Spleen (tissue), 11 donors: ENCODE measurements at regions not wholly inside any gene's neighbourhood (a gene's known extent, or its start where the extent isn't known, plus 50 kb on each side); places are given as distances from the start of the nearest gene placed in this dataset.

Source experiments
- DNase-seq: peaks from one replicate; pipeline ENCODE4 v3.0.0-alpha.2; 2020
- H3K27ac ChIP-seq, 8 donors: fragments of 200-600 bp; sonication (generic) in 7 of 8; 1 replicate in 4 of 8; 2 replicates in 4 of 8; pipeline versions ENCODE4 v1.5.0 to v1.8.0; 2016 to 2021; ENCODE audit warnings: inconsistent platforms in 4 of 8, mild to moderate bottlenecking in 4 of 8, moderate library complexity in 1 of 8
- H3K27me3 ChIP-seq, 7 donors: fragments of 200-600 bp; sonication (generic) in 6 of 7; replicated peaks in 1 of 7; 1 replicate in 4 of 7; 2 replicates in 3 of 7; pipeline versions ENCODE4 v1.5.0 to v1.8.0; 2016 to 2021; ENCODE audit warnings: inconsistent platforms in 3 of 7, mild to moderate bottlenecking in 1 of 7
- H3K36me3 ChIP-seq, 6 donors: fragments of 200-600 bp; sonication (generic) in 5 of 6; 1 replicate in 4 of 6; 2 replicates in 2 of 6; pipeline versions ENCODE4 v1.5.0 to v1.8.0; 2016 to 2021; ENCODE audit warnings: inconsistent platforms in 2 of 6
- H3K4me1 ChIP-seq, 6 donors: fragments of 200-600 bp; sonication (generic) in 5 of 6; 1 replicate in 3 of 6; 2 replicates in 3 of 6; pipeline versions ENCODE4 v1.5.0 to v1.8.0; 2016 to 2021; ENCODE audit warnings: inconsistent platforms in 3 of 6
- H3K4me3 ChIP-seq, 8 donors: fragments of 200-600 bp; sonication (generic) in 7 of 8; 1 replicate in 4 of 8; 2 replicates in 4 of 8; pipeline versions ENCODE4 v1.5.0 to v1.8.0; 2016 to 2021; ENCODE audit warnings: inconsistent platforms in 4 of 8, mild to moderate bottlenecking in 4 of 8, moderate library complexity in 2 of 8
- H3K9me3 ChIP-seq, 8 donors: fragments of 200-600 bp; sonication (generic) in 7 of 8; 1 replicate in 4 of 8; 2 replicates in 4 of 8; pipeline versions ENCODE4 v1.5.0 to v1.8.0; 2016 to 2021; ENCODE audit warnings: inconsistent platforms in 4 of 8
- CTCF ChIP-seq, 11 experiments: fragments of 200-600 bp in 7 of 11; fragments of 450-650 bp in 4 of 11; sonication (generic) in 4 of 11; IDR thresholded peaks in 8 of 11; conservative IDR thresholded peaks in 3 of 11; 1 replicate in 7 of 11; 2 replicates in 4 of 11; pipeline versions ENCODE4 v1.4.0 to v1.8.0; 2016 to 2021; ENCODE audit warnings: antibody characterized with exemption in 11 of 11, inconsistent platforms in 4 of 11, mild to moderate bottlenecking in 1 of 11
- POLR2A ChIP-seq, 3 donors: fragments of 450-650 bp; IDR thresholded peaks; one replicate each; pipeline ENCODE4 v1.5.1; 2017; ENCODE audit warnings: antibody characterized with exemption in 3 of 3, mild to moderate bottlenecking in 1 of 3
- POLR2AphosphoS5 ChIP-seq, 3 donors: sonication (generic); formaldehyde crosslinking; IDR thresholded peaks; one replicate each; pipeline ENCODE4 v1.5.1; 2017; ENCODE audit warnings: antibody characterized with exemption in 3 of 3
- WGBS, 5 donors: extraction: QIAGEN DNeasy Blood & Tissue Kit in 3 of 5; methylation state at CpG; one replicate each; pipeline versions ENCODE4 v1.1.5 to v1.1.7; 2013 to 2018; 5-methylcytosine and 5-hydroxymethylcytosine counted together
- intact Hi-C: fragments of 100-400 bp; cut with DNase I; formaldehyde crosslinking; loops from one replicate; pipeline ENCODE4 v1.15.0; 2023; ENCODE audit warnings: low total_unique reads
- donor health status: healthy with polysubstance abuse.
- donor health status: DM: no; HTN: no; CAD: no; lungs with moderate emphysema.
- donor health status: DM: no; HTN: no; CAD: no.
- donor health status: Bipolar disorder and iron deficiency.
- donor health status: healthy.
- donor health status: DM: no; HTN: no; CAD: no.
- donor health status: DM: yes; HTN: yes; CAD: no.

GRCh38 chr7:34501156-34501555 is 156.9 kb upstream of the NPSR1 start:
- Histone ChIP-seq H3K27me3 (no peaks in the 10 kb centered on the region), H3K9me3 (peaks cover 0 to 2% (median 0%) of the 10 kb centered on the region in 8 donors), H3K4me3 (no peak overlapping the region), H3K36me3 (no peaks in the 10 kb centered on the region), H3K4me1 (no peaks in the 10 kb centered on the region), H3K27ac (no peak overlapping the region)
- WGBS, 5 donors, result 38 to 60% (median 49%) methylated on average over 1 of the region's 1 CpG
- TF ChIP-seq POLR2A (IDR thresholded peaks at IDR 0.05) (no peak), POLR2AphosphoS5 (IDR thresholded peaks at IDR 0.05) (no peak), CTCF (IDR thresholded peaks at IDR 0.05 in 8 of 11, conservative IDR thresholded peaks at IDR 0.05 in 3 of 11) (no peak)
- DNase-seq, result no peak
- intact Hi-C loops, result no loop called here

- WGBS, 5 donors, result 73 to 87% (median 80%) methylated on average over 4 of the region's 4 CpGs
- H3K27me3 ChIP-seq, result no peaks in the 10 kb centered on the region
- no peaks in the 10 kb centered on the region for H3K36me3 ChIP-seq
- DNase-seq, result no peak
- no peak for TF ChIP-seq POLR2A (IDR thresholded peaks at IDR 0.05)
- TF ChIP-seq CTCF (IDR thresholded peaks at IDR 0.05 in 8 of 11, conservative IDR thresholded peaks at IDR 0.05 in 3 of 11), result no peak
- no peak for TF ChIP-seq POLR2AphosphoS5 (IDR thresholded peaks at IDR 0.05)
- H3K4me3 ChIP-seq, result no peak overlapping the region
- H3K4me1 ChIP-seq, result no peaks in the 10 kb centered on the region
- peaks cover 0 to 27% (median 4%) of the 10 kb centered on the region in 8 donors for H3K9me3 ChIP-seq
- no peak overlapping the region for H3K27ac ChIP-seq
- intact Hi-C loops, result no loop called here
Observed at GRCh38 chr7:34507191-34507590, 150.8 kb upstream of the NPSR1 start.

- no peaks in the 10 kb centered on the region for H3K27me3 ChIP-seq
- DNase-seq, result no peak
- intact Hi-C loops, result no loop called here
- no peak overlapping the region for H3K4me3 ChIP-seq
- no peaks in the 10 kb centered on the region for H3K36me3 ChIP-seq
- H3K4me1 ChIP-seq, result no peaks in the 10 kb centered on the region
- TF ChIP-seq POLR2A (IDR thresholded peaks at IDR 0.05) (no peak), POLR2AphosphoS5 (IDR thresholded peaks at IDR 0.05) (no peak), CTCF (IDR thresholded peaks at IDR 0.05 in 8 of 11, conservative IDR thresholded peaks at IDR 0.05 in 3 of 11) (no peak)
- H3K27ac ChIP-seq, result no peak overlapping the region
- peaks cover 0 to 65% (median 33%) of the 10 kb centered on the region in 8 donors for H3K9me3 ChIP-seq
- WGBS, 5 donors, result 66 to 81% (median 77%) methylated on average over 5 of the region's 5 CpGs
Observed at GRCh38 chr7:34523226-34523918, 134.6 kb upstream of the NPSR1 start.

- intact Hi-C loops, result no loop called here
- no peaks in the 10 kb centered on the region for H3K27me3 ChIP-seq
- TF ChIP-seq POLR2A (IDR thresholded peaks at IDR 0.05), result no peak
- no peak for TF ChIP-seq CTCF (IDR thresholded peaks at IDR 0.05 in 8 of 11, conservative IDR thresholded peaks at IDR 0.05 in 3 of 11)
- TF ChIP-seq POLR2AphosphoS5 (IDR thresholded peaks at IDR 0.05), result no peak
- H3K4me3 ChIP-seq, result no peak overlapping the region
- no peak for DNase-seq
- peaks cover 0 to 32% (median 26%) of the 10 kb centered on the region in 8 donors for H3K9me3 ChIP-seq
- no peak overlapping the region for H3K27ac ChIP-seq
- H3K4me1 ChIP-seq, result no peaks in the 10 kb centered on the region
- WGBS, 5 donors, result 73 to 87% (median 81%) methylated on average over 1 of the region's 1 CpG
- no peaks in the 10 kb centered on the region for H3K36me3 ChIP-seq
Observed at GRCh38 chr7:34530259-34530658, 127.8 kb upstream of the NPSR1 start.
